Endothelial cell (in vitro differentiated cells): ENCODE measurements at regions not wholly inside any gene's neighbourhood (a gene's known extent, or its start where the extent isn't known, plus 50 kb on each side); places are given as distances from the start of the nearest gene placed in this dataset.

Source experiments
- DNase-seq: peaks from one replicate; pipeline ENCODE4 v3.0.0; 2021; ENCODE audit warnings: low spot score
- H3K27ac Mint-ChIP-seq: one replicate; pipeline ENCODE4 v1.8.0; 2021; ENCODE audit warnings: mixed read lengths, inconsistent platforms; ENCODE audit not compliant: unreplicated experiment
- H3K27me3 Mint-ChIP-seq: one replicate; pipeline ENCODE4 v1.8.0; 2021; ENCODE audit warnings: mild to moderate bottlenecking, moderate library complexity, mixed read lengths, inconsistent platforms; ENCODE audit not compliant: unreplicated experiment
- H3K36me3 Mint-ChIP-seq: one replicate; pipeline ENCODE4 v1.8.0; 2021; ENCODE audit warnings: mild to moderate bottlenecking, low read depth, mixed read lengths, inconsistent platforms; ENCODE audit not compliant: unreplicated experiment
- H3K4me1 Mint-ChIP-seq: one replicate; pipeline ENCODE4 v1.8.0; 2021; ENCODE audit warnings: mild to moderate bottlenecking, mixed read lengths, inconsistent platforms; ENCODE audit not compliant: unreplicated experiment
- H3K4me3 Mint-ChIP-seq: one replicate; pipeline ENCODE4 v1.8.0; 2021; ENCODE audit warnings: mild to moderate bottlenecking, mixed read lengths, inconsistent platforms; ENCODE audit not compliant: unreplicated experiment
- H3K9me3 Mint-ChIP-seq: one replicate; pipeline ENCODE4 v1.8.0; 2021; ENCODE audit warnings: mixed read lengths, inconsistent platforms; ENCODE audit not compliant: unreplicated experiment
- CTCF ChIP-seq: fragments of 200-600 bp; sonication (generic); IDR thresholded peaks from one replicate; pipeline ENCODE4 v1.5.0; 2021; ENCODE audit warnings: antibody characterized with exemption; ENCODE audit not compliant: unreplicated experiment

GRCh38 chr2:172193331-172194089 lies 90.8 kb upstream of the DLX2 start:
- H3K27me3 Mint-ChIP-seq = peaks cover 2% of the 10 kb centered on the region
- no peak overlapping the region for H3K27ac Mint-ChIP-seq
- DNase-seq = no peak
- H3K4me3 Mint-ChIP-seq = no peak overlapping the region
- TF ChIP-seq CTCF = no peak
- H3K4me1 Mint-ChIP-seq = no peaks in the 10 kb centered on the region
- peaks cover 15% of the 10 kb centered on the region for H3K9me3 Mint-ChIP-seq
- H3K36me3 Mint-ChIP-seq = peaks cover 20% of the 10 kb centered on the region

- Mint-ChIP-seq H3K4me1 (no peaks in the 10 kb centered on the region), H3K9me3 (peaks cover 15% of the 10 kb centered on the region)
- no peak for TF ChIP-seq CTCF
Observed at GRCh38 chr2:172195836-172196376, 93.2 kb upstream of the DLX2 start.

GRCh38 chr2:172196768-172197431 lies 94.2 kb upstream of the DLX2 start:
- Mint-ChIP-seq H3K9me3 (peaks cover 15% of the 10 kb centered on the region), H3K27me3 (peaks cover 2% of the 10 kb centered on the region), H3K4me1 (no peaks in the 10 kb centered on the region), H3K36me3 (peaks cover 25% of the 10 kb centered on the region), H3K27ac (no peak overlapping the region), H3K4me3 (no peak overlapping the region)
- no peak for TF ChIP-seq CTCF
- no peak for DNase-seq

More at GRCh38 chr2:172195836-172196376, 93.2 kb upstream of the DLX2 start:
- Mint-ChIP-seq H3K36me3 (peaks cover 25% of the 10 kb centered on the region), H3K27ac (no peak overlapping the region), H3K4me3 (no peak overlapping the region), H3K27me3 (peaks cover 2% of the 10 kb centered on the region)
- DNase-seq = no peak

- peaks cover 9% of the 10 kb centered on the region for H3K9me3 Mint-ChIP-seq
- no peak for TF ChIP-seq CTCF
- no peak overlapping the region for H3K4me3 Mint-ChIP-seq
- no peaks in the 10 kb centered on the region for H3K4me1 Mint-ChIP-seq
- no peak for DNase-seq
- no peak overlapping the region for H3K27ac Mint-ChIP-seq
- H3K27me3 Mint-ChIP-seq = peaks cover under 1% of the 10 kb centered on the region
- peaks cover 19% of the 10 kb centered on the region for H3K36me3 Mint-ChIP-seq
Observed at GRCh38 chr2:172198361-172198760, 95.7 kb upstream of the DLX2 start.

- TF ChIP-seq CTCF = no peak
- Mint-ChIP-seq H3K4me1 (no peaks in the 10 kb centered on the region), H3K27ac (no peak overlapping the region), H3K36me3 (peaks cover 15% of the 10 kb centered on the region), H3K4me3 (no peak overlapping the region), H3K27me3 (no peaks in the 10 kb centered on the region), H3K9me3 (peaks cover 4% of the 10 kb centered on the region)
- no peak for DNase-seq
Observed at GRCh38 chr2:172198908-172199307, 96.2 kb upstream of the DLX2 start.
